ENCODE measurements at regions not wholly inside any gene's neighbourhood (a gene's known extent, or its start where the extent isn't known, plus 50 kb on each side); places are given as distances from the start of the nearest gene placed in this dataset.

DNA sequence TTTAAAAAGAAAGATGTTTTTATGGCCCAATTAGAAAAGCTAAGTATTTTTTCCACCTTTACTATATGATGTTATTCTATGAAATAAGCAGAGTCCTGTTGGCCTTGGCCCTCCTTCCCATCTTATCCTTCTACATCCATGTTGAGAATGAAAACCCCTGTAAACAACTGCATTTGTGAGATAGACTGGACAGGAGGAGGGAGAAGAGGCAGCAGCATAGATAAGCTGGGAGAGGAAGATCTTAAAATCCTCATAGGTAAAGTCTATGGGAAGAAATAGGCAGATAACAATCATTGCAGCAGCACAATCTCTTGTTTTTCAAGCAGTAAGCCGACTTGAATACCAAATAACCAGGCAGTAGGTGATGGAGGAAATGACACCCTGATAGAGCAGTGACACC, 207.6 kb upstream of the PARD3B start:
- Histone ChIP-seq H3K36me3 (ENCODE audit: insufficient read depth, insufficient read length, low read length) (no peaks in the 10 kb centered on the region), H3K27me3 (ENCODE audit: insufficient read depth, insufficient read length) (no peaks in the 10 kb centered on the region), H3K4me1 (ENCODE audit: insufficient read depth, insufficient read length) (no peaks in the 10 kb centered on the region), H3K9me3 (ENCODE audit: insufficient read depth, low read length) (no peaks in the 10 kb centered on the region), H3K9ac (ENCODE audit: insufficient read length, low read depth) (no peak overlapping the region), H3K4me3 (ENCODE audit: insufficient read length, low read depth) (no peak overlapping the region)
- no peak for DNase-seq (ENCODE audit: low read depth, low spot score)
- TF ChIP-seq SUZ12 (IDR thresholded peaks at IDR 0.05; ENCODE audit: extremely low read depth, insufficient read depth, insufficient read length) (no peak), YY1 (IDR thresholded peaks at IDR 0.05; ENCODE audit: insufficient read depth, insufficient read length) (no peak), ZNF274 (IDR thresholded peaks at IDR 0.05; ENCODE audit: low read depth, low read length) (no peak)

- H3K4me1 ChIP-seq (ENCODE audit: insufficient read depth, insufficient read length) = no peaks in the 10 kb centered on the region
- H3K36me3 ChIP-seq (ENCODE audit: insufficient read depth, insufficient read length, low read length) = no peaks in the 10 kb centered on the region
- H3K9ac ChIP-seq (ENCODE audit: insufficient read length, low read depth) = no peak overlapping the region
- no peaks in the 10 kb centered on the region for H3K9me3 ChIP-seq (ENCODE audit: insufficient read depth, low read length)
- H3K27me3 ChIP-seq (ENCODE audit: insufficient read depth, insufficient read length) = no peaks in the 10 kb centered on the region
- DNase-seq (ENCODE audit: low read depth, low spot score) = no peak
- TF ChIP-seq SUZ12 (IDR thresholded peaks at IDR 0.05; ENCODE audit: extremely low read depth, insufficient read depth, insufficient read length) (no peak), YY1 (IDR thresholded peaks at IDR 0.05; ENCODE audit: insufficient read depth, insufficient read length) (no peak), ZNF274 (IDR thresholded peaks at IDR 0.05; ENCODE audit: low read depth, low read length) (no peak)
- no peak overlapping the region for H3K4me3 ChIP-seq (ENCODE audit: insufficient read length, low read depth)
Measured at GRCh38 chr2:204339212-204339715, 206.0 kb upstream of the PARD3B start.

GRCh38 chr2:204340511-204340910, 204.8 kb upstream of the PARD3B start:
- H3K4me3 ChIP-seq (ENCODE audit: insufficient read length, low read depth) = no peak overlapping the region
- TF ChIP-seq ZNF274 (IDR thresholded peaks at IDR 0.05; ENCODE audit: low read depth, low read length) = no peak
- TF ChIP-seq SUZ12 (IDR thresholded peaks at IDR 0.05; ENCODE audit: extremely low read depth, insufficient read depth, insufficient read length) = no peak
- no peak for TF ChIP-seq YY1 (IDR thresholded peaks at IDR 0.05; ENCODE audit: insufficient read depth, insufficient read length)
- H3K27me3 ChIP-seq (ENCODE audit: insufficient read depth, insufficient read length) = no peaks in the 10 kb centered on the region
- no peaks in the 10 kb centered on the region for H3K9me3 ChIP-seq (ENCODE audit: insufficient read depth, low read length)
- H3K36me3 ChIP-seq (ENCODE audit: insufficient read depth, insufficient read length, low read length) = no peaks in the 10 kb centered on the region
- DNase-seq (ENCODE audit: low read depth, low spot score) = no peak
- H3K4me1 ChIP-seq (ENCODE audit: insufficient read depth, insufficient read length) = no peaks in the 10 kb centered on the region
- no peak overlapping the region for H3K9ac ChIP-seq (ENCODE audit: insufficient read length, low read depth)

GRCh38 chr2:204341887-204342276, 203.4 kb upstream of the PARD3B start:
- no peak for TF ChIP-seq YY1 (IDR thresholded peaks at IDR 0.05; ENCODE audit: insufficient read depth, insufficient read length)
- no peak for TF ChIP-seq SUZ12 (IDR thresholded peaks at IDR 0.05; ENCODE audit: extremely low read depth, insufficient read depth, insufficient read length)
- TF ChIP-seq ZNF274 (IDR thresholded peaks at IDR 0.05; ENCODE audit: low read depth, low read length) = no peak
- Histone ChIP-seq H3K9me3 (ENCODE audit: insufficient read depth, low read length) (no peaks in the 10 kb centered on the region), H3K36me3 (ENCODE audit: insufficient read depth, insufficient read length, low read length) (no peaks in the 10 kb centered on the region), H3K4me1 (ENCODE audit: insufficient read depth, insufficient read length) (no peaks in the 10 kb centered on the region), H3K4me3 (ENCODE audit: insufficient read length, low read depth) (no peak overlapping the region), H3K27me3 (ENCODE audit: insufficient read depth, insufficient read length) (no peaks in the 10 kb centered on the region), H3K9ac (ENCODE audit: insufficient read length, low read depth) (no peak overlapping the region)
- no peak for DNase-seq (ENCODE audit: low read depth, low spot score)

GRCh38 chr2:204343685-204344084, 201.6 kb upstream of the PARD3B start:
- H3K9ac ChIP-seq (ENCODE audit: insufficient read length, low read depth) = no peak overlapping the region

GRCh38 chr2:204344119-204344518, 201.2 kb upstream of the PARD3B start:
- no peaks in the 10 kb centered on the region for H3K36me3 ChIP-seq (ENCODE audit: insufficient read depth, insufficient read length, low read length)
- DNase-seq (ENCODE audit: low read depth, low spot score) = no peak
- H3K4me1 ChIP-seq (ENCODE audit: insufficient read depth, insufficient read length) = no peaks in the 10 kb centered on the region
- H3K9ac ChIP-seq (ENCODE audit: insufficient read length, low read depth) = no peak overlapping the region
- no peaks in the 10 kb centered on the region for H3K9me3 ChIP-seq (ENCODE audit: insufficient read depth, low read length)
- H3K27me3 ChIP-seq (ENCODE audit: insufficient read depth, insufficient read length) = no peaks in the 10 kb centered on the region
- H3K4me3 ChIP-seq (ENCODE audit: insufficient read length, low read depth) = no peak overlapping the region
- TF ChIP-seq YY1 (IDR thresholded peaks at IDR 0.05; ENCODE audit: insufficient read depth, insufficient read length) = no peak
- TF ChIP-seq ZNF274 (IDR thresholded peaks at IDR 0.05; ENCODE audit: low read depth, low read length) = no peak
- TF ChIP-seq SUZ12 (IDR thresholded peaks at IDR 0.05; ENCODE audit: extremely low read depth, insufficient read depth, insufficient read length) = no peak

More at GRCh38 chr2:204343685-204344084, 201.6 kb upstream of the PARD3B start:
- no peak for TF ChIP-seq ZNF274 (IDR thresholded peaks at IDR 0.05; ENCODE audit: low read depth, low read length)
- no peak for TF ChIP-seq SUZ12 (IDR thresholded peaks at IDR 0.05; ENCODE audit: extremely low read depth, insufficient read depth, insufficient read length)
- TF ChIP-seq YY1 (IDR thresholded peaks at IDR 0.05; ENCODE audit: insufficient read depth, insufficient read length) = no peak
- no peak for DNase-seq (ENCODE audit: low read depth, low spot score)
- Histone ChIP-seq H3K4me1 (ENCODE audit: insufficient read depth, insufficient read length) (no peaks in the 10 kb centered on the region), H3K36me3 (ENCODE audit: insufficient read depth, insufficient read length, low read length) (no peaks in the 10 kb centered on the region), H3K27me3 (ENCODE audit: insufficient read depth, insufficient read length) (no peaks in the 10 kb centered on the region), H3K9me3 (ENCODE audit: insufficient read depth, low read length) (no peaks in the 10 kb centered on the region), H3K4me3 (ENCODE audit: insufficient read length, low read depth) (no peak overlapping the region)

GRCh38 chr2:204346906-204347305, 198.4 kb upstream of the PARD3B start:
- Histone ChIP-seq H3K9me3 (ENCODE audit: insufficient read depth, low read length) (no peaks in the 10 kb centered on the region), H3K4me3 (ENCODE audit: insufficient read length, low read depth) (no peak overlapping the region), H3K9ac (ENCODE audit: insufficient read length, low read depth) (no peak overlapping the region), H3K27me3 (ENCODE audit: insufficient read depth, insufficient read length) (no peaks in the 10 kb centered on the region), H3K4me1 (ENCODE audit: insufficient read depth, insufficient read length) (no peaks in the 10 kb centered on the region), H3K36me3 (ENCODE audit: insufficient read depth, insufficient read length, low read length) (no peaks in the 10 kb centered on the region)
- TF ChIP-seq ZNF274 (IDR thresholded peaks at IDR 0.05; ENCODE audit: low read depth, low read length) (no peak), SUZ12 (IDR thresholded peaks at IDR 0.05; ENCODE audit: extremely low read depth, insufficient read depth, insufficient read length) (no peak), YY1 (IDR thresholded peaks at IDR 0.05; ENCODE audit: insufficient read depth, insufficient read length) (no peak)
- DNase-seq (ENCODE audit: low read depth, low spot score) = no peak

Data from NT2/D1 (cell line).